Keratinocyte (primary cell): ENCODE measurements at regions not wholly inside any gene's neighbourhood (a gene's known extent, or its start where the extent isn't known, plus 50 kb on each side); places are given as distances from the start of the nearest gene placed in this dataset.

Experiments used
- CTCF ChIP-seq, 3 experiments: IDR thresholded peaks in 1 of 3; conservative IDR thresholded peaks in 1 of 3; optimal IDR thresholded peaks in 1 of 3; 2 replicates in 2 of 3; 3 replicates in 1 of 3; pipeline versions ENCODE3 to v1.5.1; 2011; ENCODE audit warnings: low read length in 3 of 3, mild to moderate bottlenecking in 3 of 3, moderate library complexity in 2 of 3, control low read depth in 1 of 3, inconsistent platforms in 1 of 3; ENCODE audit not compliant: insufficient read depth in 2 of 3; ENCODE audit errors: extremely low read depth in 1 of 3
- EZH2 ChIP-seq: IDR thresholded peaks from one replicate; pipeline ENCODE4 v1.6.1; 2012; ENCODE audit warnings: inconsistent platforms, mild to moderate bottlenecking, low read length, moderate library complexity

- TF ChIP-seq CTCF (optimal IDR thresholded peaks at IDR 0.05 in 1 of 3, IDR thresholded peaks at IDR 0.05 in 1 of 3, conservative IDR thresholded peaks at IDR 0.05 in 1 of 3; ENCODE audit: extremely low read depth in 1 of 3, insufficient read depth in 2 of 3, low read length in 3 of 3) (no peak), EZH2 (no peak)
These were observed 351.1 kb downstream of the BUD13 start for GRCh38 chr11:116421529-116422185.
